ENCODE measurements at regions not wholly inside any gene's neighbourhood (a gene's known extent, or its start where the extent isn't known, plus 50 kb on each side); places are given as distances from the start of the nearest gene placed in this dataset.

GRCh38 chr17:73800893-73801292 is 156.6 kb upstream of the SDK2 start:
- Histone ChIP-seq H4K20me1 (ENCODE audit: control insufficient read depth, insufficient read depth, low read length, poor library complexity, severe bottlenecking) (no peaks in the 10 kb centered on the region), H3K9me3 (ENCODE audit: control extremely low read depth in 1 of 3, control insufficient read depth in 2 of 3, insufficient read depth in 1 of 3, low read length in 2 of 3) (peaks cover 0 to 15% (median 7%) of the 10 kb centered on the region in 3 donors), H3K9ac (ENCODE audit: low read length) (no peak overlapping the region), H3K36me3 (replicated peaks in 1 of 2; ENCODE audit: control extremely low read depth in 1 of 2, control insufficient read depth in 1 of 2, extremely low read depth in 1 of 2, insufficient read depth in 2 of 2, low read length in 1 of 2) (no peaks in the 10 kb centered on the region), H3K4me2 (replicated peaks; ENCODE audit: low read depth, low read length, poor library complexity, severe bottlenecking) (no peak overlapping the region), H3K79me2 (ENCODE audit: control insufficient read depth, insufficient read depth, low read length) (no peaks in the 10 kb centered on the region), H3K4me1 (ENCODE audit: control insufficient read depth in 2 of 2, insufficient read depth in 2 of 2, low read length in 2 of 2) (no peaks in the 10 kb centered on the region), H2AFZ (ENCODE audit: insufficient read depth, low read depth, low read length, poor library complexity, severe bottlenecking) (no peak overlapping the region), H3K27me3 (replicated peaks in 1 of 4; ENCODE audit: control extremely low read depth in 1 of 4, control insufficient read depth in 3 of 4, insufficient read depth in 4 of 4, low read length in 3 of 4) (peaks cover 0 to 18% (median 3%) of the 10 kb centered on the region in 4 experiments), H3K4me3 (ENCODE audit: control extremely low read depth in 1 of 5, extremely low read depth in 1 of 5, insufficient read depth in 1 of 5, low read depth in 2 of 5, low read length in 4 of 5) (no peak overlapping the region), H3K27ac (ENCODE audit: low read length in 2 of 2) (no peak overlapping the region)
- no CpG with 5 or more reads among the region's 8 CpGs for WGBS (ENCODE audit: insufficient coverage)
- intact Hi-C loops (cut with micrococcal nuclease), result no loop called here
- Mint-ChIP-seq H3K27ac (no peak overlapping the region), H3K9me3 (ENCODE audit: insufficient read depth) (peaks cover 4% of the 10 kb centered on the region), H3K4me1 (no peaks in the 10 kb centered on the region), H3K4me3 (no peak overlapping the region), H3K27me3 (peaks cover 46% of the 10 kb centered on the region)
- CTCF ChIA-PET, result no interaction called here
- POLR2A ChIA-PET, result no interaction called here
- no peak for TF ChIP-seq CTCF (IDR thresholded peaks at IDR 0.05)
- TF ChIP-seq EZH2 (IDR thresholded peaks at IDR 0.05; ENCODE audit: borderline replicate concordance, insufficient read depth, low read depth, low read length, poor library complexity, severe bottlenecking), result no peak
- ATAC-seq (ENCODE audit: low read depth) (no peak), DNase-seq (no peak)

GRCh38 chr17:73801455-73802100 is 157.3 kb upstream of the SDK2 start:
- DNase-seq, result no peak
- Mint-ChIP-seq H3K4me3 (no peak overlapping the region), H3K27ac (no peak overlapping the region)

More at GRCh38 chr17:73801455-73802100, 157.3 kb upstream of the SDK2 start:
- no peak overlapping the region for H3K4me2 ChIP-seq (replicated peaks; ENCODE audit: low read depth, low read length, poor library complexity, severe bottlenecking)
- Mint-ChIP-seq H3K9me3 (ENCODE audit: insufficient read depth) (peaks cover 4% of the 10 kb centered on the region), H3K27me3 (peaks cover 50% of the 10 kb centered on the region), H3K4me1 (no peaks in the 10 kb centered on the region)
- intact Hi-C loops (cut with micrococcal nuclease), result no loop called here
- no peak overlapping the region for H3K4me3 ChIP-seq (ENCODE audit: control extremely low read depth in 1 of 5, extremely low read depth in 1 of 5, insufficient read depth in 1 of 5, low read depth in 2 of 5, low read length in 4 of 5)
- TF ChIP-seq CTCF (IDR thresholded peaks at IDR 0.05) (no peak), EZH2 (IDR thresholded peaks at IDR 0.05; ENCODE audit: borderline replicate concordance, insufficient read depth, low read depth, low read length, poor library complexity, severe bottlenecking) (no peak)
- peaks cover 0 to 15% (median 7%) of the 10 kb centered on the region in 3 donors for H3K9me3 ChIP-seq (ENCODE audit: control extremely low read depth in 1 of 3, control insufficient read depth in 2 of 3, insufficient read depth in 1 of 3, low read length in 2 of 3)
- H4K20me1 ChIP-seq (ENCODE audit: control insufficient read depth, insufficient read depth, low read length, poor library complexity, severe bottlenecking), result no peaks in the 10 kb centered on the region
- no peaks in the 10 kb centered on the region for H3K79me2 ChIP-seq (ENCODE audit: control insufficient read depth, insufficient read depth, low read length)
- CTCF ChIA-PET, result no interaction called here
- POLR2A ChIA-PET, result no interaction called here
- H2AFZ ChIP-seq (ENCODE audit: insufficient read depth, low read depth, low read length, poor library complexity, severe bottlenecking), result no peak overlapping the region
- H3K36me3 ChIP-seq (replicated peaks in 1 of 2; ENCODE audit: control extremely low read depth in 1 of 2, control insufficient read depth in 1 of 2, extremely low read depth in 1 of 2, insufficient read depth in 2 of 2, low read length in 1 of 2), result no peaks in the 10 kb centered on the region
- H3K4me1 ChIP-seq (ENCODE audit: control insufficient read depth in 2 of 2, insufficient read depth in 2 of 2, low read length in 2 of 2), result no peaks in the 10 kb centered on the region
- H3K27ac ChIP-seq (ENCODE audit: low read length in 2 of 2), result no peak overlapping the region
- H3K27me3 ChIP-seq (replicated peaks in 1 of 4; ENCODE audit: control extremely low read depth in 1 of 4, control insufficient read depth in 3 of 4, insufficient read depth in 4 of 4, low read length in 3 of 4), result peaks cover 0 to 18% (median 3%) of the 10 kb centered on the region in 4 experiments
- H3K9ac ChIP-seq (ENCODE audit: low read length), result no peak overlapping the region
- WGBS (ENCODE audit: insufficient coverage), result 90% methylated on average over 8 of the region's 8 CpGs
- ATAC-seq (ENCODE audit: low read depth), result no peak

Data from B cell (primary cell).